ENCODE measurements at regions not wholly inside any gene's neighbourhood (a gene's known extent, or its start where the extent isn't known, plus 50 kb on each side); places are given as distances from the start of the nearest gene placed in this dataset.

GRCh38 chr10:55897490-55897921, 463.6 kb downstream of the ZWINT start:
- no peak for TF ChIP-seq CTCF (conservative IDR thresholded peaks at IDR 0.05)
- no peak for TF ChIP-seq ZFX (IDR thresholded peaks at IDR 0.05)

All from C4-2B (cell line).